SU-DHL-6 (cell line): ENCODE measurements at regions not wholly inside any gene's neighbourhood (a gene's known extent, or its start where the extent isn't known, plus 50 kb on each side); places are given as distances from the start of the nearest gene placed in this dataset.

Source experiments
- EZH2phosphoT487 ChIP-seq: fragments of 200-600 bp; sonication (generic), shearing (Covaris generic); conservative IDR thresholded peaks from 2 replicates; pipeline ENCODE4 v1.6.1; 2018; ENCODE audit warnings: mild to moderate bottlenecking, antibody characterized with exemption, low read length, moderate library complexity, mixed read lengths
- TF ChIP-seq, protein P1 (sequence below): fragments of 200-600 bp; sonication (generic); IDR thresholded peaks from one replicate; pipeline ENCODE4 v1.5.1; 2017; ENCODE audit warnings: antibody characterized with exemption, mild to moderate bottlenecking, low read length, moderate library complexity; ENCODE audit not compliant: insufficient read depth, poor library complexity, severe bottlenecking

GRCh38 chr16:54779549-54779948, 151.1 kb upstream of the IRX5 start:
- TF ChIP-seq, protein P1, sequence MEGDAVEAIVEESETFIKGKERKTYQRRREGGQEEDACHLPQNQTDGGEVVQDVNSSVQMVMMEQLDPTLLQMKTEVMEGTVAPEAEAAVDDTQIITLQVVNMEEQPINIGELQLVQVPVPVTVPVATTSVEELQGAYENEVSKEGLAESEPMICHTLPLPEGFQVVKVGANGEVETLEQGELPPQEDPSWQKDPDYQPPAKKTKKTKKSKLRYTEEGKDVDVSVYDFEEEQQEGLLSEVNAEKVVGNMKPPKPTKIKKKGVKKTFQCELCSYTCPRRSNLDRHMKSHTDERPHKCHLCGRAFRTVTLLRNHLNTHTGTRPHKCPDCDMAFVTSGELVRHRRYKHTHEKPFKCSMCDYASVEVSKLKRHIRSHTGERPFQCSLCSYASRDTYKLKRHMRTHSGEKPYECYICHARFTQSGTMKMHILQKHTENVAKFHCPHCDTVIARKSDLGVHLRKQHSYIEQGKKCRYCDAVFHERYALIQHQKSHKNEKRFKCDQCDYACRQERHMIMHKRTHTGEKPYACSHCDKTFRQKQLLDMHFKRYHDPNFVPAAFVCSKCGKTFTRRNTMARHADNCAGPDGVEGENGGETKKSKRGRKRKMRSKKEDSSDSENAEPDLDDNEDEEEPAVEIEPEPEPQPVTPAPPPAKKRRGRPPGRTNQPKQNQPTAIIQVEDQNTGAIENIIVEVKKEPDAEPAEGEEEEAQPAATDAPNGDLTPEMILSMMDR, result no peak
- no peak for TF ChIP-seq EZH2phosphoT487
